Body of pancreas (tissue), 4 donors: ENCODE measurements at regions not wholly inside any gene's neighbourhood (a gene's known extent, or its start where the extent isn't known, plus 50 kb on each side); places are given as distances from the start of the nearest gene placed in this dataset.

ENCODE experiments used
- POLR2A ChIP-seq, 3 donors: fragments of 450-650 bp; IDR thresholded peaks; one replicate each; pipeline ENCODE4 v1.6.1; 2016; ENCODE audit warnings: antibody characterized with exemption in 3 of 3, mild to moderate bottlenecking in 2 of 3
- TF ChIP-seq, protein P1 (sequence below), 7 experiments: fragments of 450-650 bp in 4 of 7; fragments of 200-600 bp in 3 of 7; sonication (generic) in 3 of 7; IDR thresholded peaks; one replicate each; pipeline ENCODE4 v1.5.1; 2016 to 2019; ENCODE audit warnings: antibody characterized with exemption in 7 of 7

DNA sequence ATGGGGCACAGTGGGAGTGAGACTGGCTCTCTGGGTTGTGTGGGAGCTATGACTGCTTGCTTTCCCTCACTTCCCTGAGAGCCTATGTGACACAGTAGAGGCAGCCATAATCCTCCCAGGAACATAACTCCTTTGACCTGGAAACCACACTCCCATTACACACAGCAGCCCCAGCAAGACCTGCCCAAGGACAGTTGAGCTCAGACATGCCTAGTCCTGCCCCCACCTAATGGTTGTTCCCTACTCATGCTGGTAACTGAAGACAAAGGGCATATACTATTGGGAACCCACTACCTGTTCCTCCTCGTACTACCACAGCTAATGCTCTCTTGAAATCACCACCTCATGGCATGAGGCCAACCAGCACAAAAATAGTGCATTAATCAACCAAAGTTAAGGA is 550.4 kb upstream of the ARPP21 start:
- TF ChIP-seq, protein P1, sequence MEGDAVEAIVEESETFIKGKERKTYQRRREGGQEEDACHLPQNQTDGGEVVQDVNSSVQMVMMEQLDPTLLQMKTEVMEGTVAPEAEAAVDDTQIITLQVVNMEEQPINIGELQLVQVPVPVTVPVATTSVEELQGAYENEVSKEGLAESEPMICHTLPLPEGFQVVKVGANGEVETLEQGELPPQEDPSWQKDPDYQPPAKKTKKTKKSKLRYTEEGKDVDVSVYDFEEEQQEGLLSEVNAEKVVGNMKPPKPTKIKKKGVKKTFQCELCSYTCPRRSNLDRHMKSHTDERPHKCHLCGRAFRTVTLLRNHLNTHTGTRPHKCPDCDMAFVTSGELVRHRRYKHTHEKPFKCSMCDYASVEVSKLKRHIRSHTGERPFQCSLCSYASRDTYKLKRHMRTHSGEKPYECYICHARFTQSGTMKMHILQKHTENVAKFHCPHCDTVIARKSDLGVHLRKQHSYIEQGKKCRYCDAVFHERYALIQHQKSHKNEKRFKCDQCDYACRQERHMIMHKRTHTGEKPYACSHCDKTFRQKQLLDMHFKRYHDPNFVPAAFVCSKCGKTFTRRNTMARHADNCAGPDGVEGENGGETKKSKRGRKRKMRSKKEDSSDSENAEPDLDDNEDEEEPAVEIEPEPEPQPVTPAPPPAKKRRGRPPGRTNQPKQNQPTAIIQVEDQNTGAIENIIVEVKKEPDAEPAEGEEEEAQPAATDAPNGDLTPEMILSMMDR (IDR thresholded peaks at IDR 0.05): no peak
- no peak for TF ChIP-seq POLR2A (IDR thresholded peaks at IDR 0.05)
